Peyer's patch (tissue), 4 donors: ENCODE measurements at regions not wholly inside any gene's neighbourhood (a gene's known extent, or its start where the extent isn't known, plus 50 kb on each side); places are given as distances from the start of the nearest gene placed in this dataset.

Experiments used
- DNase-seq, 3 donors: peaks; one replicate each; pipeline ENCODE4 v3.0.0-alpha.2; 2017 to 2019
- H3K27ac ChIP-seq, 4 donors: fragments of 200-600 bp; sonication (generic); one replicate each; pipeline ENCODE4 v1.5.1; 2016 to 2019
- H3K27me3 ChIP-seq, 2 donors: fragments of 200-600 bp; sonication (generic); one replicate each; pipeline ENCODE4 v1.5.1; 2019
- H3K36me3 ChIP-seq, 3 donors: fragments of 200-600 bp; sonication (generic); one replicate each; pipeline ENCODE4 v1.5.1; 2016 to 2019
- H3K4me1 ChIP-seq, 4 donors: fragments of 200-600 bp; sonication (generic); one replicate each; pipeline ENCODE4 v1.5.1; 2016 to 2019
- H3K4me3 ChIP-seq, 4 donors: fragments of 200-600 bp; sonication (generic); 1 replicate in 3 of 4; 2 replicates in 1 of 4; pipeline ENCODE4 v1.5.1; 2016 to 2019; ENCODE audit warnings: mild to moderate bottlenecking in 1 of 4
- H3K9me3 ChIP-seq, 4 donors: fragments of 200-600 bp; sonication (generic); one replicate each; pipeline ENCODE4 v1.5.1; 2016 to 2019; ENCODE audit warnings: mild to moderate bottlenecking in 1 of 4
- CTCF ChIP-seq, 6 experiments: fragments of 450-650 bp in 4 of 6; fragments of 200-600 bp in 2 of 6; sonication (generic) in 1 of 6; IDR thresholded peaks; one replicate each; pipeline ENCODE4 v1.5.1; 2017 to 2019; ENCODE audit warnings: antibody characterized with exemption in 6 of 6, mild to moderate bottlenecking in 3 of 6, moderate library complexity in 1 of 6
- POLR2A ChIP-seq, 2 donors: fragments of 450-650 bp; IDR thresholded peaks; one replicate each; pipeline ENCODE4 v1.5.1; 2017; ENCODE audit warnings: antibody characterized with exemption in 2 of 2, mild to moderate bottlenecking in 2 of 2, moderate library complexity in 2 of 2

GRCh38 chr13:79018166-79018565 lies 359.2 kb upstream of the OBI1 start:
- H3K4me3 ChIP-seq = no peak overlapping the region
- H3K4me1 ChIP-seq = no peaks in the 10 kb centered on the region
- no peak for DNase-seq
- H3K27ac ChIP-seq = no peak overlapping the region
- peaks cover 0 to 15% (median 7%) of the 10 kb centered on the region in 4 donors for H3K9me3 ChIP-seq
- TF ChIP-seq POLR2A (IDR thresholded peaks at IDR 0.05) = no peak
- TF ChIP-seq CTCF (IDR thresholded peaks at IDR 0.05) = no peak
- no peaks in the 10 kb centered on the region for H3K36me3 ChIP-seq
- no peaks in the 10 kb centered on the region for H3K27me3 ChIP-seq

- Histone ChIP-seq H3K9me3 (no peaks in the 10 kb centered on the region), H3K27me3 (no peaks in the 10 kb centered on the region), H3K36me3 (no peaks in the 10 kb centered on the region), H3K4me1 (no peaks in the 10 kb centered on the region), H3K27ac (no peak overlapping the region), H3K4me3 (no peak overlapping the region)
- DNase-seq = no peak
- no peak for TF ChIP-seq POLR2A (IDR thresholded peaks at IDR 0.05)
- TF ChIP-seq CTCF (IDR thresholded peaks at IDR 0.05) = no peak
These were observed 352.2 kb upstream of the OBI1 start for GRCh38 chr13:79011179-79011578.

GRCh38 chr13:79003989-79004898 lies 345.3 kb upstream of the OBI1 start:
- no peak overlapping the region for H3K4me3 ChIP-seq
- TF ChIP-seq POLR2A (IDR thresholded peaks at IDR 0.05) (no peak), CTCF (IDR thresholded peaks at IDR 0.05) (no peak)
- H3K4me1 ChIP-seq = no peaks in the 10 kb centered on the region
- no peak for DNase-seq
- H3K9me3 ChIP-seq = no peaks in the 10 kb centered on the region
- no peaks in the 10 kb centered on the region for H3K27me3 ChIP-seq
- no peak overlapping the region for H3K27ac ChIP-seq
- H3K36me3 ChIP-seq = no peaks in the 10 kb centered on the region

- Histone ChIP-seq H3K36me3 (no peaks in the 10 kb centered on the region), H3K27ac (no peak overlapping the region), H3K27me3 (no peaks in the 10 kb centered on the region), H3K9me3 (no peaks in the 10 kb centered on the region), H3K4me3 (no peak overlapping the region), H3K4me1 (no peaks in the 10 kb centered on the region)
- no peak for DNase-seq
- TF ChIP-seq CTCF (IDR thresholded peaks at IDR 0.05) (no peak), POLR2A (IDR thresholded peaks at IDR 0.05) (no peak)
These were observed 340.5 kb upstream of the OBI1 start for GRCh38 chr13:78999494-78999893.

- TF ChIP-seq CTCF (IDR thresholded peaks at IDR 0.05) = no peak
- no peak for TF ChIP-seq POLR2A (IDR thresholded peaks at IDR 0.05)
- H3K4me3 ChIP-seq = no peak overlapping the region
These were observed 339.8 kb upstream of the OBI1 start for GRCh38 chr13:78998630-78999315.

More at GRCh38 chr13:78998630-78999315, 339.8 kb upstream of the OBI1 start:
- Histone ChIP-seq H3K27ac (no peak overlapping the region), H3K9me3 (no peaks in the 10 kb centered on the region), H3K27me3 (no peaks in the 10 kb centered on the region), H3K4me1 (no peaks in the 10 kb centered on the region), H3K36me3 (no peaks in the 10 kb centered on the region)
- no peak for DNase-seq
